Mucosa of descending colon (tissue), 3 donors: ENCODE measurements at regions not wholly inside any gene's neighbourhood (a gene's known extent, or its start where the extent isn't known, plus 50 kb on each side); places are given as distances from the start of the nearest gene placed in this dataset.
A peak's percentile ranks its signal among the peaks of the same experiment; 100 is the strongest.

Experiments used
- ATAC-seq: fragments of 200-7000 bp; cut with Tn5 transposase; one replicate; pipeline ENCODE4 v1.9.1; 2020; ENCODE audit warnings: mild to moderate bottlenecking, moderate library complexity
- DNase-seq, 3 donors: peaks; one replicate each; pipeline ENCODE4 v3.0.0-alpha.2; 2020
- H3K36me3 ChIP-seq: fragments of 200-600 bp; one replicate; pipeline ENCODE4 v1.8.0; 2021; ENCODE audit warnings: low read depth, mild to moderate bottlenecking
- H3K4me1 ChIP-seq: fragments of 200-600 bp; one replicate; pipeline ENCODE4 v1.8.0; 2021; ENCODE audit warnings: low read depth, mild to moderate bottlenecking
- H3K4me3 ChIP-seq: fragments of 200-600 bp; one replicate; pipeline ENCODE4 v1.8.0; 2021; ENCODE audit warnings: mild to moderate bottlenecking
- H3K9me3 ChIP-seq: fragments of 200-600 bp; one replicate; pipeline ENCODE4 v1.8.0; 2021; ENCODE audit warnings: mild to moderate bottlenecking
- CTCF ChIP-seq: fragments of 200-600 bp; IDR thresholded peaks from one replicate; pipeline ENCODE4 v1.8.0; 2022; ENCODE audit warnings: antibody characterized with exemption, mild to moderate bottlenecking
- intact Hi-C, 2 donors: fragments of 100-400 bp; cut with DNase I in 1 of 2; cut with micrococcal nuclease in 1 of 2; formaldehyde crosslinking; loops; one replicate each; pipeline versions ENCODE4 v1.11.0 to v1.11.1; 2022; cut with DNase I, micrococcal nuclease
- donor health status: DM: no; HTN: no; CAD: no; lungs with moderate emphysema.
- donor health status: DM: no; HTN: no; CAD: no.
- donor health status: DM: no; HTN: yes; CAD: no.

- peaks cover 16% of the 10 kb centered on the region for H3K4me1 ChIP-seq
- TF ChIP-seq CTCF: no peak
- intact Hi-C loops: no loop called here
- peak; percentile 93 to 97 (median 95) for DNase-seq
- no peaks in the 10 kb centered on the region for H3K36me3 ChIP-seq
- no peaks in the 10 kb centered on the region for H3K9me3 ChIP-seq
- ATAC-seq: peak; percentile 97
- H3K4me3 ChIP-seq: peak overlapping the region; percentile 65
Measured at GRCh38 chr3:72447059-72447946, 400.9 kb downstream of the SHQ1 start.

GRCh38 chr3:72446218-72447058 is 401.8 kb downstream of the SHQ1 start, which contains the start of gene RYBP:
Gene RYBP, minus strand, starts transcription at chr3:72446621.
- peaks cover 21% of the 10 kb centered on the region for H3K4me1 ChIP-seq
- peak within 1 kb of the TSS; percentile 65 for H3K4me3 ChIP-seq
- TF ChIP-seq CTCF: no peak
- no peaks in the 10 kb centered on the region for H3K9me3 ChIP-seq
- no peaks in the 10 kb centered on the region for H3K36me3 ChIP-seq
- intact Hi-C loops: no loop called here
- ATAC-seq (peak; percentile 68), DNase-seq (peak in 2 of 3 donors; percentile 74 to 84)

DNA sequence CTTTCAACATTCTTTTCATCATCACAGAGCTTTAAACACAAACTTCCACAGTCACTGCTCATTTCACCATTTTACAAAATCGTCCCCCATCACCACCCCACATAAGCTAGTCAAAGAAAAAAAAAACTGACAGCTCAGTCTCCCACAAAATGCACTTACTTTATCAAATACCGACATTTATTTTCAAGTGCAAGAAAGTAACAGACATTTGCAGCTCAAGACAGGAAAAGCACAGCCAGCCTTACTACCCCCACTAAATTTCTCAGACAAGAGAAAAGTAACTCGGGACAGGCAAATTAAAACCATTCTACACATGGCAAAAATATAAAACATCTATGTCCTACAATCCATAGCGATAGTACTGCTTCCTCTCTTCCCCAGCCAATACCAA is 402.4 kb downstream of the SHQ1 start:
- intact Hi-C loops: no loop called here
- no peaks in the 10 kb centered on the region for H3K36me3 ChIP-seq
- peak overlapping the region; percentile 65 for H3K4me3 ChIP-seq
- no peak for ATAC-seq
- no peak for DNase-seq
- no peaks in the 10 kb centered on the region for H3K9me3 ChIP-seq
- peaks cover 17% of the 10 kb centered on the region for H3K4me1 ChIP-seq
- TF ChIP-seq CTCF: no peak

- no peak overlapping the region for H3K4me3 ChIP-seq
- DNase-seq (no peak), ATAC-seq (no peak)
- peaks cover 17% of the 10 kb centered on the region for H3K4me1 ChIP-seq
- no peaks in the 10 kb centered on the region for H3K36me3 ChIP-seq
- no peaks in the 10 kb centered on the region for H3K9me3 ChIP-seq
- TF ChIP-seq CTCF: no peak
- intact Hi-C loops: no loop called here
Measured at GRCh38 chr3:72444656-72445223, 403.5 kb downstream of the SHQ1 start.

DNA sequence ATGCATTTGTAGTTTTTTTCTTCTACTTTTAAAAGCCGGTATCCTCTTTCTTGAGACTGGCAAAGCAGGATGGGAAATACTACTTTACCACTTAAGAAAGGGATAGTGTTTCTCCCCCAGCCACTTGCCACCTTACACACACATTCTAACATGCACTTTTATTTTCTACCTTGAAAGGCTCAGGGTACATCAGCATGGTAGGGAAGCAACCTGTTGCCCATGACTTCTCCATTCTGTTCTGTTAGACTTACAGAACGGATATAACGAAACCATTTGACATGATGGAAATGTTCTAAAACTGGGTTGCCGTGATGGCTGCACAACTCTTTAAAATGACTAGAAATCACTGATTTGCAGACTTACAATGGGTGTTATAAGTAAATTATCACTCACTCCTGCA is 405.5 kb downstream of the SHQ1 start:
- Histone ChIP-seq H3K4me3 (no peak overlapping the region), H3K4me1 (peaks cover 26% of the 10 kb centered on the region), H3K9me3 (no peaks in the 10 kb centered on the region), H3K36me3 (no peaks in the 10 kb centered on the region)
- ATAC-seq (no peak), DNase-seq (no peak)
- intact Hi-C loops: no loop called here
- TF ChIP-seq CTCF: no peak
